CD8-positive, alpha-beta memory T cell (primary cell): ENCODE measurements at regions not wholly inside any gene's neighbourhood (a gene's known extent, or its start where the extent isn't known, plus 50 kb on each side); places are given as distances from the start of the nearest gene placed in this dataset.

ENCODE experiments used
- CTCF ChIA-PET: fragments of 350-600 bp; sonication (Branson Sonifier 250); formaldehyde crosslinking; loops from one replicate; lab custom pipeline; 2021; ENCODE audit warnings: antibody characterized with exemption; lab: Charles Lee
- POLR2A ChIA-PET: fragments of 350-600 bp; sonication (Branson Sonifier 250); formaldehyde crosslinking; loops from one replicate; lab custom pipeline; 2021; ENCODE audit warnings: antibody characterized with exemption; lab: Charles Lee
- DNase-seq, 5 donors: peaks; one replicate each; pipeline versions ENCODE4 v3.0.0 to v3.0.0-alpha.2; 2020 to 2022; ENCODE audit warnings: mixed read lengths in 1 of 5
- H3K27ac ChIP-seq: one replicate; pipeline ENCODE4 v1.7.0; 2013; ENCODE audit warnings: low read depth, mild to moderate bottlenecking, low read length, moderate library complexity
- H3K27me3 ChIP-seq: 2 replicates; pipeline ENCODE4 v1.7.0; 2013; ENCODE audit warnings: low read length, mild to moderate bottlenecking; ENCODE audit not compliant: insufficient read depth, poor library complexity, severe bottlenecking
- H3K36me3 ChIP-seq: 2 replicates; pipeline ENCODE4 v1.7.0; 2013; ENCODE audit warnings: mild to moderate bottlenecking, low read length, moderate library complexity; ENCODE audit not compliant: insufficient read depth
- H3K4me1 ChIP-seq: 2 replicates; pipeline ENCODE4 v1.7.0; 2013; ENCODE audit warnings: mild to moderate bottlenecking, low read length, moderate library complexity; ENCODE audit not compliant: insufficient read depth
- H3K4me3 ChIP-seq: 2 replicates; pipeline ENCODE4 v1.7.0; 2013; ENCODE audit warnings: mild to moderate bottlenecking, low read length
- H3K9me3 ChIP-seq: 2 replicates; pipeline ENCODE4 v1.7.0; 2013; ENCODE audit warnings: mild to moderate bottlenecking, low read length
- H3K27ac Mint-ChIP-seq, 8 donors: one replicate each; pipeline ENCODE4 v1.8.0; 2020 to 2021; ENCODE audit warnings: mixed read lengths in 8 of 8, mild to moderate bottlenecking in 6 of 8, inconsistent platforms in 3 of 8, moderate library complexity in 3 of 8
- H3K27me3 Mint-ChIP-seq, 2 donors: one replicate each; pipeline ENCODE4 v1.8.0; 2020 to 2021; ENCODE audit warnings: mixed read lengths in 2 of 2, mild to moderate bottlenecking in 1 of 2, moderate library complexity in 1 of 2
- H3K36me3 Mint-ChIP-seq, 3 donors: one replicate each; pipeline ENCODE4 v1.8.0; 2020 to 2021; ENCODE audit warnings: mixed read lengths in 3 of 3, inconsistent platforms in 1 of 3, mild to moderate bottlenecking in 1 of 3
- H3K4me1 Mint-ChIP-seq, 3 donors: one replicate each; pipeline ENCODE4 v1.8.0; 2020 to 2021; ENCODE audit warnings: mixed read lengths in 3 of 3, inconsistent platforms in 1 of 3, mild to moderate bottlenecking in 1 of 3
- H3K4me3 Mint-ChIP-seq, 7 donors: one replicate each; pipeline ENCODE4 v1.8.0; 2020 to 2021; ENCODE audit warnings: mixed read lengths in 7 of 7, mild to moderate bottlenecking in 6 of 7, moderate library complexity in 4 of 7, inconsistent platforms in 2 of 7
- H3K9me3 Mint-ChIP-seq, 5 donors: one replicate each; pipeline ENCODE4 v1.8.0; 2020 to 2022; ENCODE audit warnings: mixed read lengths in 5 of 5, mild to moderate bottlenecking in 3 of 5, moderate library complexity in 2 of 5, inconsistent platforms in 1 of 5

DNA sequence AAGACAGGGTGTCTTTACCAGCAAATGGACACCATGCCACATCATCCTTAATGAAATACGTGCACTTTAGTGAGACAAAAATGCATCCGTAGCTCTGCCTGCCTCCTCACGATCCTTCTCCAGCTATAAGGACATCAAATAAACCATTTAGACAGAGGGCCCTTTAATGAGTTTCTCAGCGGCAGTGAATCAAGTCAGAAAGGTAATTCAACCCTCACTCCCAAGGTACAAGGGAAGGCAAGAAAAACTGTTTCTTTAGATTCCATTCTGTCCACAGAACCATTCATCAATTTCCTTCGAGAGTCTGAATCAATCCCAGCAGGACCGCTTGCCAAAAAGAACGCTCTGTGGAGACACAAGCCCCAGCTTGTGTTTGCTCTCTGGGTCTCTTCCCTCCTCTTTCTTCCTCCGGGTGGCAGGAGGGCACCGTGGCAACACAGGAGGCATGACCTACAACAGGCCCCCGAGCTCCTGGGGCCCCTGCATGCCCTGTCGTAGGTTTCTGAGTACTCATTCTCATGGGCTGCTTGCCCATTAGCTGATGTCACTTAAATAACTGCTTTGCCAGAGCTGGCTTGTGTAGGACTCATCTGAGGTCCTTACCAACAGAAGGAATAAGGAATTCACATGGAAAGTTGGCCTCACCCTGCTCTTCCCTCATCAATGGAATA is 297.8 kb upstream of the PRKCQ start:
- Mint-ChIP-seq H3K27me3 (peaks cover 10 to 50% of the 10 kb centered on the region in 2 donors), H3K4me3 (no peak overlapping the region), H3K4me1 (no peaks in the 10 kb centered on the region), H3K9me3 (no peaks in the 10 kb centered on the region), H3K27ac (no peak overlapping the region), H3K36me3 (no peaks in the 10 kb centered on the region)
- ChIA-PET CTCF (no interaction called here), POLR2A (no interaction called here)
- H3K27me3 ChIP-seq = peaks cover 3% of the 10 kb centered on the region
- no peak overlapping the region for H3K27ac ChIP-seq
- no peak overlapping the region for H3K4me3 ChIP-seq
- H3K36me3 ChIP-seq = no peaks in the 10 kb centered on the region
- no peaks in the 10 kb centered on the region for H3K9me3 ChIP-seq
- H3K4me1 ChIP-seq = no peaks in the 10 kb centered on the region
- DNase-seq = no peak

DNA sequence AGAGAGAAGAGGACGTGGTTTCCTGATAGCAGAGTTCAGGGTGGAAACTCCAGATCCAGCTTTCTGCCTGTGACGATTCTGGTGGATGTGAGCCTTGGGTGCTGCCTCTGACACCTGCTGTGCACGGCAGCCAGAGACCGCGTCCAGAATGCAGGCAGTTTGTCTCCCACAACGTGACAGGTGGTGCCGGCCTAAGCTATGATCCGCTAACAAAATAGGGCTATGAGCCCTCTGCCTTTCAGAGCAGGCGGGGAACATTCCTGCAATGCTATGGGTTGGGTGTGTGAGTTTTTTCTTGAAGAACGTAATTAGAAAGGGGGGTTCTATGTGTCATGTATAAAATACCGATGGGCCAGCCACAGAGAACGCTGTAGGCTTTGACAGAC is 297.3 kb upstream of the PRKCQ start:
- no peaks in the 10 kb centered on the region for H3K9me3 Mint-ChIP-seq
- H3K4me1 Mint-ChIP-seq = no peaks in the 10 kb centered on the region
- POLR2A ChIA-PET = interaction anchor here (0.6 kb wide), 1 partner anchor 614 kb away, joined by 7 read pairs; no protein-coding TSS in a partner anchor
- CTCF ChIA-PET = no interaction called here
- Histone ChIP-seq H3K4me1 (no peaks in the 10 kb centered on the region), H3K9me3 (no peaks in the 10 kb centered on the region), H3K4me3 (no peak overlapping the region), H3K27ac (no peak overlapping the region), H3K36me3 (no peaks in the 10 kb centered on the region), H3K27me3 (peaks cover 3% of the 10 kb centered on the region)
- H3K4me3 Mint-ChIP-seq = no peak overlapping the region
- peaks cover 10 to 51% of the 10 kb centered on the region in 2 donors for H3K27me3 Mint-ChIP-seq
- DNase-seq = no peak
- no peaks in the 10 kb centered on the region for H3K36me3 Mint-ChIP-seq
- no peak overlapping the region for H3K27ac Mint-ChIP-seq

DNA sequence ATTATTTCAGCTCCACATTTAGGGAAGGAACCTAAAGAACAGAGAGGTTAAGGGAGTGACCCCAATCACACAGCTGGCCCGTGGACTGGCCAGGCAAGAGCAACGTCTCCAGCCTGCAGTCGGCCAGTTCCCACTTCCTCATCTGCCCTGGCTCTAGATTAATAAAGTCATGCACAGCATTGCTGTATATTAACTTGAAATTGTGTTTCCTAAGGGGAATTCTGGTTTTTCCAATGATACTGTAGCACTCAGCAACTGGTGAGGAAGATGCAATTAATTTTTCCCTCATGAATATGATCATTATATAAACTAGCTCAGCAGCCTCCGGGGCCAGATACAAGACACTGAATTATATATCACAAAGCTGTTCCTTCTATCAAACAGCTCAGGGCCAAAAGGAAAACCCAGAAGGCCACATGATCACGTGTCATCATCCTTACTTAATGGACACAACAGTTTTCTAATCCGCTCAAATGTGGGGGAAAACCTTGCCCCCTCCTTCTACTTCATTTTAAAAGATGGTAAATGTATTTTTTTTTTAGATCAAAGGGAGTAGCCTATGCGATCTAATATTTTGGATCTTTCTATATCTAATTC is 295.3 kb upstream of the PRKCQ start:
- POLR2A ChIA-PET = no interaction called here
- Mint-ChIP-seq H3K27me3 (peaks cover 9 to 63% of the 10 kb centered on the region in 2 donors), H3K4me1 (no peaks in the 10 kb centered on the region), H3K9me3 (no peaks in the 10 kb centered on the region), H3K27ac (no peak overlapping the region), H3K4me3 (no peak overlapping the region), H3K36me3 (no peaks in the 10 kb centered on the region)
- CTCF ChIA-PET = no interaction called here
- Histone ChIP-seq H3K4me1 (no peaks in the 10 kb centered on the region), H3K4me3 (no peak overlapping the region), H3K36me3 (no peaks in the 10 kb centered on the region), H3K9me3 (no peaks in the 10 kb centered on the region), H3K27ac (no peak overlapping the region), H3K27me3 (peaks cover 3% of the 10 kb centered on the region)
- DNase-seq = no peak

DNA sequence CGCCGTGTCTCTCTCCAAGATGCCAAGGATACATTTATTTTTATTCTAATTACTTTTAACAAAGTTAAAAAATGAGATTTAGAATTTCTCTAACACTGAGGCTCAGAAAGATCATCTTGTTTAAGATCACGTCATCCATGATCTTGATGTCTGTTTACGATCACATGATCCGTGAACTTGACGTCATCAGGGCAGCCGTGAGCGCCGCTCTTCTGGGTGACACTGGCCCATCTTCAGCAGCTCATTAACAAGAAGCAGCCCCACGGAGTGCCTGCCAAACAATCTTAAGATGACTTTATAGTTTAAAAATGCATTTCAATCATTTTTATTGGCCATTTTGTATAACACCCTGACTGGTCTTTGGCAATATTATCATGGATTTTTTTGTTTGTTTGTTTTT is 291.1 kb upstream of the PRKCQ start:
- Histone ChIP-seq H3K9me3 (no peaks in the 10 kb centered on the region), H3K27me3 (no peaks in the 10 kb centered on the region), H3K4me1 (no peaks in the 10 kb centered on the region), H3K27ac (no peak overlapping the region), H3K36me3 (no peaks in the 10 kb centered on the region), H3K4me3 (no peak overlapping the region)
- peaks cover 8 to 61% of the 10 kb centered on the region in 2 donors for H3K27me3 Mint-ChIP-seq
- H3K36me3 Mint-ChIP-seq = no peaks in the 10 kb centered on the region
- no peak overlapping the region for H3K27ac Mint-ChIP-seq
- ChIA-PET CTCF (no interaction called here), POLR2A (no interaction called here)
- H3K4me3 Mint-ChIP-seq = no peak overlapping the region
- H3K4me1 Mint-ChIP-seq = no peaks in the 10 kb centered on the region
- no peaks in the 10 kb centered on the region for H3K9me3 Mint-ChIP-seq
- DNase-seq = no peak

DNA sequence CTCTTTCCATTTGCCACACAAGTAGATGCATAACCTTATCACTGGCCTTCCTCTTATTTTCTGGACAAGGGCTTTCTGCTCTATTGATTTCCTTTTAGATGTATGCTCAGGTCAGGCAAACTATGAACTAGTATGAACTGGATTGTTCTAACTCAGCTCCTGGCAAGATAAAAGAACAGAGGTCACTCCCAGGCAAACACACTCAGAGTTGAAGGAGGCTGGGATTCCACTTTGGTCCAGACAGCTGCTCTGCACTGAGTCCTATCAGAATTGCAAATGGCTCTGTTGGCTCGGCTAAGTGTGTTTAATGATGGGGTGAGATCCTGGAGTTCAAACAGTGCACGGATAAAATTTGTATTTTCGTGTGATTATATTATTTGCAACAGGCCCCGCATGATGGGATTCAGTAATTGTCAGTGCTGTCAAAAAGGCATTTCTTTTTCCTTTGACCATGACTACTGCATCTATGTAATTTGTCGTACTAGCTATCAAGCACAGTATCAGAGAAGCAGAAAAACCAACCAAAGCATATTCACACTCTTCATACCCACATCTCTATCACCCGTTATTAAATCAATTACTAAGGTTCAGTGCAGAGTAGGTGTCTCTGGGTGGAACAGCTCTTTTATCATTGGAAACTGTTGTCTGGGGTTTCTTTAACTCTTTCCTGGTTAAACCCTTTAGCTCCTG is 288.1 kb upstream of the PRKCQ start:
- no peak overlapping the region for H3K4me3 Mint-ChIP-seq
- peaks cover 0 to 2% (median 0%) of the 10 kb centered on the region in 3 donors for H3K36me3 Mint-ChIP-seq
- no peaks in the 10 kb centered on the region for H3K27me3 ChIP-seq
- H3K4me3 ChIP-seq = no peak overlapping the region
- ChIA-PET POLR2A (no interaction called here), CTCF (no interaction called here)
- no peaks in the 10 kb centered on the region for H3K36me3 ChIP-seq
- H3K27ac ChIP-seq = no peak overlapping the region
- H3K27ac Mint-ChIP-seq = no peak overlapping the region
- no peak for DNase-seq
- no peaks in the 10 kb centered on the region for H3K9me3 Mint-ChIP-seq
- peaks cover 16 to 61% of the 10 kb centered on the region in 2 donors for H3K27me3 Mint-ChIP-seq
- no peaks in the 10 kb centered on the region for H3K4me1 Mint-ChIP-seq
- no peaks in the 10 kb centered on the region for H3K9me3 ChIP-seq
- H3K4me1 ChIP-seq = no peaks in the 10 kb centered on the region

DNA sequence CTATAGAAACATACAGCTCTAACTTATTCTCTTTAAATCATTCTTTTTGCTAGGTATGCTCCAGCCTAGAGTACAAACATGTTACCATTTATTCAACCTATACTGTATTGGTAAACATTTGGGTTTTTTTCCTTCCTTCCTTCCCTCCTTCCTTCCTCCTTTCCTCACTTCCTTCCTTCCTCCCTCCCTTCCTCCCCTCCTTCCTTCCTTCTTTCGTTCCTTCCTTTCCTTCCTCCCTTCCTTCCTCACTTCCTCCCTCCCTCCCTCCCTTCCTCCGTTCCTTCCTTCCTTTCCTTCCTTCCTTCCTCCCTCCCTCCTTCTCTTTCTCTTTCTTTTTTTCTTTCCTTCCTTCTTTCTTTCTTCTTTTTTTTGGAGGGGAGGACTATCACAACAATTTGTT is 286.7 kb upstream of the PRKCQ start:
- peaks cover 18 to 64% of the 10 kb centered on the region in 2 donors for H3K27me3 Mint-ChIP-seq
- H3K36me3 ChIP-seq = no peaks in the 10 kb centered on the region
- ChIA-PET POLR2A (no interaction called here), CTCF (no interaction called here)
- H3K4me1 ChIP-seq = no peaks in the 10 kb centered on the region
- no peaks in the 10 kb centered on the region for H3K4me1 Mint-ChIP-seq
- no peak overlapping the region for H3K27ac Mint-ChIP-seq
- H3K9me3 Mint-ChIP-seq = peaks cover 0 to 4% (median 0%) of the 10 kb centered on the region in 5 donors
- DNase-seq = no peak
- H3K4me3 Mint-ChIP-seq = no peak overlapping the region
- no peak overlapping the region for H3K27ac ChIP-seq
- no peaks in the 10 kb centered on the region for H3K27me3 ChIP-seq
- H3K9me3 ChIP-seq = no peaks in the 10 kb centered on the region
- H3K36me3 Mint-ChIP-seq = peaks cover 0 to 2% (median 0%) of the 10 kb centered on the region in 3 donors
- H3K4me3 ChIP-seq = no peak overlapping the region

DNA sequence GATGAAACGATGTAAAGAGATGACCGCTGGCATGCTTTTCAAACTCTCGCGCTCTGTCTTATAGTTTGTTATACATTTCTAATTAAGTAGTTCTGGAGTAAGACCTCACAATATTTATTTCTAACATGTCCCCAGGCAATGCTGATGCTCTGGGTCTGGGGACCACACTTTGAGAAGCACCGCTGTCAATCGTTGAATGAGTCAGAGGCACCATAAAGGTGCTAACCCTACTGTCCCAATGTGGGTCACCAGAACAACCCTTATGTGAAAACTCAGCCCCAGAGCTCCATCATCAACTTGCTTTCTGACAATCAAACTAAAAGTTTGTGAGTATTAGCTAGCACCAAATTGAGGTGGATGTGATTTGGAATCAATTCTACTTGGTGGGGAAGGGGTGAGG is 284.1 kb upstream of the PRKCQ start:
- ChIA-PET CTCF (no interaction called here), POLR2A (no interaction called here)
- Histone ChIP-seq H3K9me3 (no peaks in the 10 kb centered on the region), H3K4me1 (no peaks in the 10 kb centered on the region), H3K36me3 (no peaks in the 10 kb centered on the region), H3K27me3 (no peaks in the 10 kb centered on the region), H3K4me3 (no peak overlapping the region), H3K27ac (no peak overlapping the region)
- no peak overlapping the region for H3K4me3 Mint-ChIP-seq
- DNase-seq = no peak
- H3K9me3 Mint-ChIP-seq = peaks cover 0 to 4% (median 0%) of the 10 kb centered on the region in 5 donors
- H3K4me1 Mint-ChIP-seq = no peaks in the 10 kb centered on the region
- H3K27ac Mint-ChIP-seq = no peak overlapping the region
- H3K36me3 Mint-ChIP-seq = peaks cover 0 to 2% (median under 1%) of the 10 kb centered on the region in 3 donors
- H3K27me3 Mint-ChIP-seq = peaks cover 17 to 48% of the 10 kb centered on the region in 2 donors

DNA sequence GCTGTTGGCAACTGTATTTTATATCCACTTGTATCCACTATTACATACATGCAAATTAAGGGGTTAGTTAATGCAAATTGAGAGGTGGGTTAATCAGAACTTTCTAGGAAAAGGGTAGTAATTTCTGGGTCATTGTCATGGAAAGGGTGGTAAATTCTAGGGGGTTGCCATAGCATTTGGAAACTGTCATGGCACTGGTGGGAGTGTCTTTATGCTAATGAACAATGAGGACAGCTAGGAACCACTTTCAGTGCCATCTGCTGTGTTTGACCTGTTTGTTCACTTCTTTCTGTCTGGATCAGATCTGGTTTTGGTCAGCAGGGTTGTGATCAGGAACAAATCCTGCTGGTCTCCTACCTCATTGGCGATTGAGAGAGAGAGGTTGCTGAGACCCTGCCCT is 283.3 kb upstream of the PRKCQ start:
- peaks cover 0 to 4% (median 0%) of the 10 kb centered on the region in 5 donors for H3K9me3 Mint-ChIP-seq
- CTCF ChIA-PET = no interaction called here

More for the DNA sequence above, 283.3 kb upstream of the PRKCQ start:
- no peaks in the 10 kb centered on the region for H3K36me3 ChIP-seq
- no peak overlapping the region for H3K4me3 Mint-ChIP-seq
- peaks cover 0 to 6% (median 2%) of the 10 kb centered on the region in 3 donors for H3K36me3 Mint-ChIP-seq
- peaks cover 18 to 48% of the 10 kb centered on the region in 2 donors for H3K27me3 Mint-ChIP-seq
- H3K27ac Mint-ChIP-seq = no peak overlapping the region
- no peaks in the 10 kb centered on the region for H3K9me3 ChIP-seq
- POLR2A ChIA-PET = no interaction called here
- H3K4me1 Mint-ChIP-seq = no peaks in the 10 kb centered on the region
- no peaks in the 10 kb centered on the region for H3K4me1 ChIP-seq
- DNase-seq = no peak
- H3K27me3 ChIP-seq = no peaks in the 10 kb centered on the region
- H3K4me3 ChIP-seq = no peak overlapping the region
- no peak overlapping the region for H3K27ac ChIP-seq
